Transverse colon (tissue), 4 donors: ENCODE measurements at regions not wholly inside any gene's neighbourhood (a gene's known extent, or its start where the extent isn't known, plus 50 kb on each side); places are given as distances from the start of the nearest gene placed in this dataset.

Source experiments
- DNase-seq: peaks from one replicate; pipeline ENCODE4 v3.0.0-alpha.2; 2019
- H3K27ac ChIP-seq, 4 donors: fragments of 200-600 bp; sonication (generic); 2 replicates each; pipeline ENCODE4 v1.5.1; 2016 to 2018; ENCODE audit warnings: inconsistent platforms in 4 of 4
- H3K27me3 ChIP-seq: fragments of 200-600 bp; sonication (generic); 2 replicates; pipeline ENCODE4 v1.5.1; 2017; ENCODE audit warnings: inconsistent platforms
- H3K36me3 ChIP-seq, 4 donors: fragments of 200-600 bp; sonication (generic); 2 replicates each; pipeline ENCODE4 v1.5.1; 2017 to 2019; ENCODE audit warnings: inconsistent platforms in 4 of 4
- H3K4me1 ChIP-seq, 4 donors: fragments of 200-600 bp; sonication (generic); 2 replicates each; pipeline ENCODE4 v1.5.1; 2017 to 2020; ENCODE audit warnings: inconsistent platforms in 4 of 4
- H3K4me3 ChIP-seq, 4 donors: fragments of 200-600 bp; sonication (generic); 1 replicate in 1 of 4; 2 replicates in 3 of 4; pipeline versions ENCODE4 v1.5.1 to v1.6.1; 2017 to 2019; ENCODE audit warnings: inconsistent platforms in 4 of 4
- H3K9me3 ChIP-seq, 2 donors: fragments of 200-600 bp; sonication (generic); 2 replicates each; pipeline ENCODE4 v1.5.1; 2017 to 2019; ENCODE audit warnings: inconsistent platforms in 2 of 2
- CTCF ChIP-seq, 5 experiments: fragments of 200-600 bp in 3 of 5; fragments of 450-650 bp in 2 of 5; sonication (generic) in 3 of 5; IDR thresholded peaks; 1 replicate in 2 of 5; 2 replicates in 3 of 5; pipeline ENCODE4 v1.5.1; 2016 to 2017; ENCODE audit warnings: antibody characterized with exemption in 5 of 5, inconsistent platforms in 3 of 5, mild to moderate bottlenecking in 2 of 5, moderate library complexity in 1 of 5
- EP300 ChIP-seq: sonication (generic); formaldehyde crosslinking; IDR thresholded peaks from one replicate; pipeline ENCODE4 v1.6.1; 2017; ENCODE audit warnings: antibody characterized with exemption, low read depth
- POLR2A ChIP-seq: fragments of 450-650 bp; IDR thresholded peaks from one replicate; pipeline ENCODE4 v1.6.1; 2016; ENCODE audit warnings: antibody characterized with exemption, mild to moderate bottlenecking, moderate library complexity
- POLR2AphosphoS5 ChIP-seq, 3 donors: sonication (generic); formaldehyde crosslinking; IDR thresholded peaks; one replicate each; pipeline ENCODE4 v1.6.1; 2016; ENCODE audit warnings: antibody characterized with exemption in 3 of 3
- WGBS, 2 donors: methylation state at CpG; one replicate each; pipeline ENCODE4 v1.1.5; 2018; ENCODE audit warnings: low coverage in 1 of 2; 5-methylcytosine and 5-hydroxymethylcytosine counted together
- in situ Hi-C, 4 donors: fragments of 200-750 bp; cut with MboI; loops; one replicate each; pipeline versions ENCODE4 v1.15.0 to v1.15.1; 2017; ENCODE audit warnings: low sequenced_read_pairs in 3 of 4, low pct_ligation_motif_present in 1 of 4, low pct_unique_long_range_greater_than_20kb in 1 of 4
- intact Hi-C: fragments of 100-400 bp; cut with DNase I; formaldehyde crosslinking; loops from one replicate; pipeline ENCODE4 v1.15.1; 2023; ENCODE audit warnings: low total_unique reads

GRCh38 chr4:78990938-78991810, 51.9 kb upstream of the PAQR3 start:
- Histone ChIP-seq H3K9me3 (no peaks in the 10 kb centered on the region), H3K36me3 (no peaks in the 10 kb centered on the region), H3K27ac (no peak overlapping the region), H3K4me1 (no peaks in the 10 kb centered on the region), H3K4me3 (no peak overlapping the region), H3K27me3 (no peaks in the 10 kb centered on the region)
- no peak for DNase-seq
- intact Hi-C loops (no loop called here), in situ Hi-C loops (no loop called here)
- 77 to 100% methylated on average over 3 to 4 of the region's 4 CpGs for WGBS, 2 donors
- TF ChIP-seq POLR2AphosphoS5 (IDR thresholded peaks at IDR 0.05) (no peak), POLR2A (no peak), EP300 (no peak), CTCF (IDR thresholded peaks at IDR 0.05) (no peak)

- Histone ChIP-seq H3K4me1 (peaks cover 0 to 6% (median 0%) of the 10 kb centered on the region in 4 donors), H3K4me3 (no peak overlapping the region), H3K27me3 (no peaks in the 10 kb centered on the region), H3K27ac (no peak overlapping the region), H3K9me3 (no peaks in the 10 kb centered on the region), H3K36me3 (no peaks in the 10 kb centered on the region)
- intact Hi-C loops, result no loop called here
- TF ChIP-seq POLR2AphosphoS5 (IDR thresholded peaks at IDR 0.05) (no peak), CTCF (IDR thresholded peaks at IDR 0.05) (no peak), EP300 (no peak), POLR2A (no peak)
- 71 to 72% methylated on average over 5 to 19 of the region's 19 CpGs for WGBS, 2 donors
- DNase-seq, result no peak
- in situ Hi-C loops, result no loop called here
Measured at GRCh38 chr4:78989697-78990270, 50.5 kb upstream of the PAQR3 start.
